A549 (cell line): ENCODE measurements at regions not wholly inside any gene's neighbourhood (a gene's known extent, or its start where the extent isn't known, plus 50 kb on each side); places are given as distances from the start of the nearest gene placed in this dataset.

Experiments
- ATAC-seq, 2 experiments: fragments of 200-7000 bp in 1 of 2; fragments of >200 bp in 1 of 2; cut with Nextera tagmentation in 1 of 2; cut with Tn5 transposase in 1 of 2; 3 replicates each; pipeline versions ENCODE4 v1.8.0 to v1.9.1; 2018 to 2020; ENCODE audit warnings: mild to moderate bottlenecking in 1 of 2, moderate library complexity in 1 of 2
- CTCF ChIA-PET: fragments of 300-600 bp; sonication (Branson Sonifier 250); formaldehyde crosslinking; extraction: SDS; loops from one replicate; lab custom pipeline; 2021; ENCODE audit warnings: antibody characterized with exemption, inconsistent platforms; lab: Yijun Ruan, JAX
- POLR2A ChIA-PET: fragments of 350-600 bp; formaldehyde crosslinking; extraction: SDS; loops from one replicate; lab custom pipeline; 2021; ENCODE audit warnings: antibody characterized with exemption, inconsistent platforms; lab: Yijun Ruan, JAX
- DNase-seq, 2 experiments: peaks; one replicate each; pipeline versions ENCODE4 v3.0.0 to v3.0.0-alpha.2; 2011 to 2016; ENCODE audit warnings: low read depth in 1 of 2, low spot score in 1 of 2
- FAIRE-seq: peaks from 2 replicates; lab custom pipeline; 2011; peaks lifted over from hg19 to GRCh38; lab: Jason Lieb, UNC
- H3K27ac ChIP-seq, 2 experiments: fragments of >200 bp; sonication (Bioruptor Twin); formaldehyde crosslinking; 3 replicates each; pipeline ENCODE4 v1.5.1; 2016 to 2017
- H3K4me1 ChIP-seq: fragments of >200 bp; sonication (Bioruptor Twin); formaldehyde crosslinking; 3 replicates; pipeline ENCODE4 v1.6.1; 2016
- H3K4me2 ChIP-seq: fragments of >200 bp; sonication (Bioruptor Twin); formaldehyde crosslinking; 3 replicates; pipeline ENCODE4 v1.6.1; 2016
- H3K4me3 ChIP-seq: fragments of >200 bp; sonication (Bioruptor Twin); formaldehyde crosslinking; 3 replicates; pipeline ENCODE4 v1.5.1; 2016
- H3K9me3 ChIP-seq: fragments of >200 bp; sonication (Bioruptor Twin); formaldehyde crosslinking; 3 replicates; pipeline ENCODE4 v1.6.1; 2016
- ATOH8 ChIP-seq: fragments of 250-450 bp; sonication (Bioruptor Pico); IDR thresholded peaks from 2 replicates; pipeline ENCODE4 v1.5.0; 2020; ENCODE audit warnings: low read depth, mild to moderate bottlenecking, moderate library complexity
- CHD2 ChIP-seq: fragments of 150-350 bp; IDR thresholded peaks from 2 replicates; pipeline ENCODE4 v1.6.1; 2014; ENCODE audit warnings: low read length; ENCODE audit not compliant: partially characterized antibody
- CTCF ChIP-seq: fragments of >200 bp; sonication (Bioruptor Twin); formaldehyde crosslinking; IDR thresholded peaks from 3 replicates; pipeline ENCODE4 v1.5.1; 2016
- EHF ChIP-seq: fragments of 250-450 bp; sonication (Bioruptor Pico); IDR thresholded peaks from 2 replicates; pipeline ENCODE4 v1.5.0; 2020; ENCODE audit warnings: mild to moderate bottlenecking
- ELK1 ChIP-seq: fragments of 150-350 bp; IDR thresholded peaks from 2 replicates; pipeline ENCODE4 v1.6.1; 2014; ENCODE audit warnings: low read depth, mild to moderate bottlenecking, low read length
- ESRRA ChIP-seq: fragments of 150-350 bp; IDR thresholded peaks from 2 replicates; pipeline ENCODE4 v1.6.1; 2014; ENCODE audit warnings: mild to moderate bottlenecking, low read length, borderline replicate concordance
- FOXS1 ChIP-seq: fragments of 250-450 bp; sonication (Bioruptor Pico); IDR thresholded peaks from 2 replicates; pipeline ENCODE4 v1.5.0; 2020; ENCODE audit warnings: mild to moderate bottlenecking, moderate library complexity
- HDAC2 ChIP-seq: fragments of 200-600 bp; sonication (generic); IDR thresholded peaks from 2 replicates; pipeline ENCODE4 v1.6.1; 2016
- HOXA7 ChIP-seq: fragments of 250-450 bp; sonication (Bioruptor Pico); IDR thresholded peaks from 2 replicates; pipeline ENCODE4 v1.5.0; 2020; ENCODE audit warnings: mild to moderate bottlenecking, moderate library complexity
- HOXB13 ChIP-seq: fragments of 250-450 bp; sonication (Bioruptor Pico); IDR thresholded peaks from 2 replicates; pipeline ENCODE4 v1.5.0; 2020; ENCODE audit warnings: low read depth, mild to moderate bottlenecking, moderate library complexity
- JUN ChIP-seq, 2 experiments: fragments of >200 bp; sonication (Bioruptor Twin); formaldehyde crosslinking; IDR thresholded peaks; 2 replicates in 1 of 2; 3 replicates in 1 of 2; pipeline ENCODE4 v1.6.1; 2016 to 2017
- MYC ChIP-seq: IDR thresholded peaks from 2 replicates; pipeline ENCODE4 v1.6.1; 2012; ENCODE audit warnings: mild to moderate bottlenecking, inconsistent platforms, low read length, improper control_type of control experiment, borderline replicate concordance
- NFE2L2 ChIP-seq: fragments of 150-350 bp; conservative IDR thresholded peaks from 2 replicates; pipeline ENCODE4 v1.6.1; 2014; ENCODE audit warnings: low read length
- NR3C1 ChIP-seq: fragments of >200 bp; sonication (Bioruptor Twin); formaldehyde crosslinking; IDR thresholded peaks from 3 replicates; pipeline ENCODE4 v1.6.1; 2017
- PBX3 ChIP-seq: IDR thresholded peaks from 2 replicates; pipeline ENCODE4 v1.6.1; 2012
- RCOR1 ChIP-seq: fragments of 150-350 bp; IDR thresholded peaks from 2 replicates; pipeline ENCODE4 v1.6.1; 2014; ENCODE audit warnings: antibody characterized with exemption, low read length, low read depth
- SMC3 ChIP-seq: fragments of >200 bp; sonication (Bioruptor Twin); formaldehyde crosslinking; IDR thresholded peaks from 3 replicates; pipeline ENCODE4 v1.6.1; 2018; ENCODE audit warnings: inconsistent platforms
- ZC3H11A ChIP-seq: fragments of 450-650 bp; IDR thresholded peaks from 2 replicates; pipeline ENCODE4 v1.6.1; 2014; ENCODE audit warnings: antibody characterized with exemption, mild to moderate bottlenecking
- ZNF302 ChIP-seq: fragments of 250-450 bp; sonication (Bioruptor Pico); IDR thresholded peaks from 2 replicates; pipeline ENCODE4 v1.9.0; 2021; ENCODE audit warnings: inconsistent platforms, mild to moderate bottlenecking, moderate library complexity
- ZSCAN20 ChIP-seq: fragments of 250-450 bp; sonication (Bioruptor Pico); IDR thresholded peaks from 2 replicates; pipeline ENCODE4 v1.8.0; 2022; ENCODE audit warnings: mild to moderate bottlenecking, moderate library complexity
- WGBS: methylation state at CpG from one replicate; pipeline ENCODE4 v1.1.6; 2017; ENCODE audit errors: missing lambda C conversion rate; 5-methylcytosine and 5-hydroxymethylcytosine counted together

GRCh38 chr18:75828379-75828778, 400.9 kb upstream of the SMIM21 start:
- H3K4me1 ChIP-seq: no peaks in the 10 kb centered on the region
- POLR2A ChIA-PET: no interaction called here
- no peak for ATAC-seq
- no peak for DNase-seq
- no peak for TF ChIP-seq ESRRA
- TF ChIP-seq HOXB13: no peak
- TF ChIP-seq ELK1: no peak
- TF ChIP-seq SMC3: no peak
- no peak for TF ChIP-seq NFE2L2
- TF ChIP-seq PBX3: no peak
- no peak for FAIRE-seq
- CTCF ChIA-PET: no interaction called here
- 17% methylated on average over 4 of the region's 4 CpGs for WGBS
- H3K4me2 ChIP-seq: no peak overlapping the region
- no peak overlapping the region for H3K4me3 ChIP-seq
- H3K9me3 ChIP-seq: no peaks in the 10 kb centered on the region
- H3K27ac ChIP-seq: no peak overlapping the region

GRCh38 chr18:75827751-75828287, 400.3 kb upstream of the SMIM21 start:
- POLR2A ChIA-PET: no interaction called here
- H3K9me3 ChIP-seq: no peaks in the 10 kb centered on the region
- 17% methylated on average over 6 of the region's 7 CpGs for WGBS
- DNase-seq (no peak), FAIRE-seq (no peak)
- no peaks in the 10 kb centered on the region for H3K4me1 ChIP-seq
- no peak overlapping the region for H3K27ac ChIP-seq
- TF ChIP-seq HDAC2 (no peak), ZNF302 (CRISPR knock-in tag) (no peak)
- TF ChIP-seq, all 56 proteins: peak for 0
- no peak for ATAC-seq
- CTCF ChIA-PET: no interaction called here
- H3K4me2 ChIP-seq: no peak overlapping the region
- H3K4me3 ChIP-seq: no peak overlapping the region

- no peaks in the 10 kb centered on the region for H3K9me3 ChIP-seq
- no peak for FAIRE-seq
- no peak for TF ChIP-seq FOXS1 (CRISPR knock-in tag)
- no peak for TF ChIP-seq MYC
- TF ChIP-seq ZC3H11A: no peak
- no peak for TF ChIP-seq RCOR1
- no peak for TF ChIP-seq JUN (IDR thresholded peaks at IDR 0.05)
- TF ChIP-seq, all 56 proteins: peak for 0
- no peak overlapping the region for H3K4me3 ChIP-seq
- H3K4me1 ChIP-seq: no peaks in the 10 kb centered on the region
- ChIA-PET POLR2A (no interaction called here), CTCF (no interaction called here)
- H3K27ac ChIP-seq: no peak overlapping the region
- WGBS: 20% methylated on average over 2 of the region's 3 CpGs
- no peak overlapping the region for H3K4me2 ChIP-seq
- ATAC-seq: no peak
- DNase-seq: no peak
These were observed 397.2 kb upstream of the SMIM21 start for GRCh38 chr18:75824661-75825060.

GRCh38 chr18:75823471-75823870, 396.0 kb upstream of the SMIM21 start:
- DNase-seq: no peak
- no peak for FAIRE-seq
- H3K4me3 ChIP-seq: no peak overlapping the region
- no peaks in the 10 kb centered on the region for H3K9me3 ChIP-seq
- H3K27ac ChIP-seq: no peak overlapping the region
- ATAC-seq: no peak
- ChIA-PET POLR2A (no interaction called here), CTCF (no interaction called here)
- 15% methylated on average over 2 of the region's 2 CpGs for WGBS
- H3K4me1 ChIP-seq: no peaks in the 10 kb centered on the region
- TF ChIP-seq JUN (IDR thresholded peaks at IDR 0.05): no peak
- TF ChIP-seq, all 56 proteins: peak for 0
- H3K4me2 ChIP-seq: no peak overlapping the region

GRCh38 chr18:75818383-75818782, 390.9 kb upstream of the SMIM21 start:
- no peaks in the 10 kb centered on the region for H3K4me1 ChIP-seq
- POLR2A ChIA-PET: no interaction called here
- FAIRE-seq (no peak), ATAC-seq (no peak), DNase-seq (no peak)
- TF ChIP-seq ATOH8 (CRISPR knock-in tag) (no peak), CHD2 (no peak), CTCF (no peak), EHF (CRISPR knock-in tag) (no peak), HOXA7 (no peak), ZSCAN20 (CRISPR knock-in tag) (no peak), NR3C1 (no peak)
- no peak overlapping the region for H3K4me2 ChIP-seq
- CTCF ChIA-PET: no interaction called here
- no peak overlapping the region for H3K27ac ChIP-seq
- H3K4me3 ChIP-seq: no peak overlapping the region
- 2% methylated on average over 5 of the region's 5 CpGs for WGBS
- no peaks in the 10 kb centered on the region for H3K9me3 ChIP-seq
